B cell (primary cell): ENCODE measurements at regions not wholly inside any gene's neighbourhood (a gene's known extent, or its start where the extent isn't known, plus 50 kb on each side); places are given as distances from the start of the nearest gene placed in this dataset.

Experiments used
- ATAC-seq: fragments of 200-7000 bp; cut with Tn5 transposase; one replicate; pipeline ENCODE4 v1.10.0; 2021; ENCODE audit warnings: low read depth, mild to moderate bottlenecking, moderate number of reproducible peaks, moderate library complexity
- CTCF ChIA-PET: fragments of 350-600 bp; sonication (Branson Sonifier 250); formaldehyde crosslinking; loops from one replicate; lab custom pipeline; 2021; ENCODE audit warnings: antibody characterized with exemption, inconsistent platforms; lab: Charles Lee
- POLR2A ChIA-PET: fragments of 350-600 bp; sonication (Branson Sonifier 250); formaldehyde crosslinking; loops from one replicate; lab custom pipeline; 2021; ENCODE audit warnings: antibody characterized with exemption; lab: Charles Lee
- DNase-seq: peaks from one replicate; pipeline ENCODE4 v3.0.0; 2013
- H2AFZ ChIP-seq: 2 replicates; pipeline ENCODE4 v1.6.1; 2012; ENCODE audit warnings: mild to moderate bottlenecking, low read depth, low read length; ENCODE audit not compliant: insufficient read depth, poor library complexity, severe bottlenecking
- H3K27ac ChIP-seq, 2 donors: 1 replicate in 1 of 2; 2 replicates in 1 of 2; pipeline ENCODE4 v1.5.1; 2012 to 2013; ENCODE audit warnings: low read length in 2 of 2, mild to moderate bottlenecking in 2 of 2, moderate library complexity in 1 of 2
- H3K27me3 ChIP-seq, 4 experiments: fragments of 200-600 bp in 1 of 4; sonication (generic) in 1 of 4; replicated peaks in 1 of 4; 1 replicate in 2 of 4; 2 replicates in 2 of 4; pipeline versions ENCODE4 v1.6.1 to v1.7.0; 2013 to 2016; ENCODE audit warnings: low read length in 3 of 4, mild to moderate bottlenecking in 2 of 4, mixed read lengths in 1 of 4, moderate library complexity in 1 of 4; ENCODE audit not compliant: insufficient read depth in 4 of 4, control insufficient read depth in 3 of 4; ENCODE audit errors: control extremely low read depth in 1 of 4
- H3K36me3 ChIP-seq, 2 experiments: replicated peaks in 1 of 2; 1 replicate in 1 of 2; 2 replicates in 1 of 2; pipeline versions ENCODE4 v1.6.1 to v1.7.1; 2013; ENCODE audit warnings: low read length in 1 of 2; ENCODE audit not compliant: insufficient read depth in 2 of 2, control insufficient read depth in 1 of 2; ENCODE audit errors: control extremely low read depth in 1 of 2, extremely low read depth in 1 of 2
- H3K4me1 ChIP-seq, 2 donors: fragments of 200-600 bp in 1 of 2; sonication (generic) in 1 of 2; 1 replicate in 1 of 2; 2 replicates in 1 of 2; pipeline versions ENCODE4 v1.5.1 to v1.6.1; 2013 to 2017; ENCODE audit warnings: low read length in 2 of 2; ENCODE audit not compliant: control insufficient read depth in 2 of 2, insufficient read depth in 2 of 2
- H3K4me2 ChIP-seq: replicated peaks from 2 replicates; pipeline ENCODE3; 2012; ENCODE audit warnings: mild to moderate bottlenecking, low read depth, low read length; ENCODE audit not compliant: poor library complexity, severe bottlenecking
- H3K4me3 ChIP-seq, 5 experiments: fragments of 200-600 bp in 1 of 5; sonication (generic) in 1 of 5; 1 replicate in 3 of 5; 2 replicates in 2 of 5; pipeline versions ENCODE4 v1.5.1 to v1.7.0; 2011 to 2016; ENCODE audit warnings: low read length in 4 of 5, mild to moderate bottlenecking in 4 of 5, low read depth in 2 of 5, control low read depth in 1 of 5, moderate library complexity in 1 of 5; ENCODE audit not compliant: insufficient read depth in 1 of 5; ENCODE audit errors: control extremely low read depth in 1 of 5, extremely low read depth in 1 of 5
- H3K79me2 ChIP-seq: fragments of 200-600 bp; sonication (generic); one replicate; pipeline ENCODE4 v1.6.0; 2016; ENCODE audit warnings: low read length; ENCODE audit not compliant: control insufficient read depth, insufficient read depth
- H3K9ac ChIP-seq: fragments of 200-600 bp; sonication (generic); 2 replicates; pipeline ENCODE4 v1.6.1; 2017; ENCODE audit warnings: mild to moderate bottlenecking, low read length, moderate library complexity
- H3K9me3 ChIP-seq, 3 donors: one replicate each; pipeline versions ENCODE4 v1.6.1 to v1.7.1; 2013; ENCODE audit warnings: low read length in 2 of 3; ENCODE audit not compliant: control insufficient read depth in 2 of 3, insufficient read depth in 1 of 3; ENCODE audit errors: control extremely low read depth in 1 of 3
- H4K20me1 ChIP-seq: 2 replicates; pipeline ENCODE4 v1.6.0; 2012; ENCODE audit warnings: mild to moderate bottlenecking, low read length; ENCODE audit not compliant: insufficient read depth, control insufficient read depth, poor library complexity, severe bottlenecking
- H3K27ac Mint-ChIP-seq: one replicate; pipeline ENCODE4 v1.8.0; 2021; ENCODE audit warnings: mixed read lengths
- H3K27me3 Mint-ChIP-seq: one replicate; pipeline ENCODE4 v1.8.0; 2021; ENCODE audit warnings: mixed read lengths
- H3K4me1 Mint-ChIP-seq: one replicate; pipeline ENCODE4 v1.8.0; 2021; ENCODE audit warnings: mixed read lengths
- H3K4me3 Mint-ChIP-seq: one replicate; pipeline ENCODE4 v1.8.0; 2021; ENCODE audit warnings: mixed read lengths
- H3K9me3 Mint-ChIP-seq: one replicate; pipeline ENCODE4 v1.8.0; 2022; ENCODE audit warnings: mixed read lengths; ENCODE audit not compliant: insufficient read depth
- CTCF ChIP-seq: fragments of 200-600 bp; IDR thresholded peaks from one replicate; pipeline ENCODE4 v1.8.0; 2022; ENCODE audit warnings: antibody characterized with exemption, mild to moderate bottlenecking
- EZH2 ChIP-seq: IDR thresholded peaks from 2 replicates; pipeline ENCODE4 v1.6.1; 2012; ENCODE audit warnings: borderline replicate concordance, low read depth, mild to moderate bottlenecking, moderate library complexity, low read length; ENCODE audit not compliant: insufficient read depth, poor library complexity, severe bottlenecking
- WGBS: methylation state at CpG from one replicate; pipeline ENCODE4 v1.1.5; 2013; ENCODE audit warnings: missing lambda C conversion rate; ENCODE audit not compliant: insufficient coverage; 5-methylcytosine and 5-hydroxymethylcytosine counted together
- intact Hi-C: fragments of 100-400 bp; cut with micrococcal nuclease; formaldehyde crosslinking; loops from one replicate; pipeline ENCODE4 v1.10.0; 2022

GRCh38 chr3:21804330-21804729 lies 53.3 kb upstream of the ZNF385D start:
- intact Hi-C loops, result no loop called here
- H3K9me3 Mint-ChIP-seq, result peaks cover 8% of the 10 kb centered on the region
- CTCF ChIA-PET, result no interaction called here

GRCh38 chr3:21806733-21807132 lies 55.7 kb upstream of the ZNF385D start:
- H3K4me1 Mint-ChIP-seq, result no peaks in the 10 kb centered on the region
- H3K4me2 ChIP-seq, result no peak overlapping the region
- DNase-seq (no peak), ATAC-seq (no peak)
- no peaks in the 10 kb centered on the region for H3K4me1 ChIP-seq
- WGBS, result 100% methylated on average over 1 of the region's 1 CpG
- no peaks in the 10 kb centered on the region for H3K27me3 Mint-ChIP-seq
- no peaks in the 10 kb centered on the region for H3K79me2 ChIP-seq
- H3K9me3 ChIP-seq, result no peaks in the 10 kb centered on the region
- H3K36me3 ChIP-seq, result no peaks in the 10 kb centered on the region
- no peak for TF ChIP-seq EZH2
- no peak for TF ChIP-seq CTCF
- no peak overlapping the region for H3K4me3 Mint-ChIP-seq
- no peak overlapping the region for H3K27ac ChIP-seq
- no peak overlapping the region for H3K27ac Mint-ChIP-seq
- H3K9me3 Mint-ChIP-seq, result peaks cover 4% of the 10 kb centered on the region
- H4K20me1 ChIP-seq, result no peaks in the 10 kb centered on the region
- intact Hi-C loops, result no loop called here
- H3K9ac ChIP-seq, result no peak overlapping the region
- POLR2A ChIA-PET, result no interaction called here
- no peak overlapping the region for H2AFZ ChIP-seq
- no peaks in the 10 kb centered on the region for H3K27me3 ChIP-seq
- CTCF ChIA-PET, result no interaction called here
- no peak overlapping the region for H3K4me3 ChIP-seq

More at GRCh38 chr3:21804330-21804729, 53.3 kb upstream of the ZNF385D start:
- H3K4me3 Mint-ChIP-seq, result no peak overlapping the region
- TF ChIP-seq CTCF, result no peak
- no peak for TF ChIP-seq EZH2
- Histone ChIP-seq H3K27me3 (no peaks in the 10 kb centered on the region), H2AFZ (no peak overlapping the region), H3K79me2 (no peaks in the 10 kb centered on the region), H3K27ac (no peak overlapping the region), H3K36me3 (no peaks in the 10 kb centered on the region), H3K9me3 (no peaks in the 10 kb centered on the region), H3K9ac (no peak overlapping the region), H4K20me1 (no peaks in the 10 kb centered on the region), H3K4me2 (no peak overlapping the region), H3K4me1 (no peaks in the 10 kb centered on the region), H3K4me3 (no peak overlapping the region)
- DNase-seq, result no peak
- WGBS, result no CpG with 5 or more reads among the region's 2 CpGs
- H3K4me1 Mint-ChIP-seq, result no peaks in the 10 kb centered on the region
- no peak overlapping the region for H3K27ac Mint-ChIP-seq
- POLR2A ChIA-PET, result no interaction called here
- ATAC-seq, result no peak
- no peaks in the 10 kb centered on the region for H3K27me3 Mint-ChIP-seq
